ENCODE measurements at regions not wholly inside any gene's neighbourhood (a gene's known extent, or its start where the extent isn't known, plus 50 kb on each side); places are given as distances from the start of the nearest gene placed in this dataset.
"Not testable (repeated sequence)": the region's sequence is repeated elsewhere in the genome, so short reads cannot be mapped to it uniquely, and the experiment has no call there.

DNA sequence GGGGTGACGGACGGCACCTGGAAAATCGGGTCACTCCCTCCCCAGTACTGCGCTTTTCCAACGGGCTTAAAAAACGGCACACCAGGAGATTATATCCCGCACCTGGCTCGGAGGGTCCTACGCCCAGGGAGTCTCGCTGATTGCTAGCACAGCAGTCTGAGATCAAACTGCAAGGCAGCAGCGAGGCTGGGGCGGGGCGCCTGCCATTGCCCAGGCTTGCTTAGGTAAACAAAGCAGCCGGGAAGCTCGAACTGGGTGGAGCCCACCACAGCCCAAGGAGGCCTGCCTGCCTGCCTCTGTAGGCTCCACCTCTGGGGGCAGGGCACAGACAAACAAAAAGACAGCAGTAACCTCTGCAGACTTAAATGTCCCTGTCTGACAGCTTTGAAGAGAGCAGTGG, 321.7 kb upstream of the NRSN1 start:
- TF ChIP-seq CTCF, POLR2A, POLR2AphosphoS5 (IDR thresholded peaks at IDR 0.05): not testable (repeated sequence)
